Femur (tissue), 1 donor: ENCODE measurements at regions not wholly inside any gene's neighbourhood (a gene's known extent, or its start where the extent isn't known, plus 50 kb on each side); places are given as distances from the start of the nearest gene placed in this dataset.
"Not testable (repeated sequence)": the region's sequence is repeated elsewhere in the genome, so short reads cannot be mapped to it uniquely, and the experiment has no call there.

Source experiments
- DNase-seq: peaks from one replicate; pipeline ENCODE4 v3.0.0-alpha.2; 2017

DNA sequence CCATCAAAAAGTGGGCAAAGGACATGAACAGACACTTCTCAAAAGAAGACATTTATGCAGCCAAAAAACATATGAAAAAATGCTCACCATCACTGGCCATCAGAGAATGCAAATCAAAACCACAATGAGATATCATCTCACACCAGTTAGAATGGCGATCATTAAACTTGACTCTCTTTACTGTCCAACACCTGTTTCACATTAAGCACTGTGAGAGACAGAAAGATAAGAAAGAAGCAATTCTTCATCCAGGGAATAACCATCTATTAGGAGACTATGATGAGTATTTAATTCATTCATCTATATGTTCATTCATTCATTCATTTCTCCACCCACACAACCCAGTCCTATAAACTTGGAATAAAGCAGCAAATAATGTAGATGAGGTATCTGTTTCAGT lies 334.3 kb downstream of the C12orf75 start:
- DNase-seq = not testable (repeated sequence)

DNA sequence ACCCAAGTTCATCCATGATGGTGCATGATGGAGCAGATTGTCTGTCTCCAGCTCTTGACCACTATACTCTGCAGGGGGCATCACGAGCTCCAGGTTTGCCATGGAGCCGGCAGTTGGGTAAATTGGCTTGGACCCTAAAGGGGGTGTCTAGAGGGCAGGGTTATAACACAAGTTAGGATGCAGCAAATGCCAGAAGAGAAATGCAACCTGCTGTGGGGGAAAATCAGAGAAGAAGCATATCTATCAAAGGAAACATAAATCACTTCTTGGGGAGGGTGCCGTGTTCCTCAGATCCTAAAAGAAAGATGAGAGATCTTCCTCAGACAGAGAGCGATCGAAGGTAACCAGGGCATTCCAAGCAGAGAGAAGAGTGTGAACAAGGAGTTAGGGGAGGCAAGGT lies 334.9 kb downstream of the C12orf75 start:
- DNase-seq = no peak

DNA sequence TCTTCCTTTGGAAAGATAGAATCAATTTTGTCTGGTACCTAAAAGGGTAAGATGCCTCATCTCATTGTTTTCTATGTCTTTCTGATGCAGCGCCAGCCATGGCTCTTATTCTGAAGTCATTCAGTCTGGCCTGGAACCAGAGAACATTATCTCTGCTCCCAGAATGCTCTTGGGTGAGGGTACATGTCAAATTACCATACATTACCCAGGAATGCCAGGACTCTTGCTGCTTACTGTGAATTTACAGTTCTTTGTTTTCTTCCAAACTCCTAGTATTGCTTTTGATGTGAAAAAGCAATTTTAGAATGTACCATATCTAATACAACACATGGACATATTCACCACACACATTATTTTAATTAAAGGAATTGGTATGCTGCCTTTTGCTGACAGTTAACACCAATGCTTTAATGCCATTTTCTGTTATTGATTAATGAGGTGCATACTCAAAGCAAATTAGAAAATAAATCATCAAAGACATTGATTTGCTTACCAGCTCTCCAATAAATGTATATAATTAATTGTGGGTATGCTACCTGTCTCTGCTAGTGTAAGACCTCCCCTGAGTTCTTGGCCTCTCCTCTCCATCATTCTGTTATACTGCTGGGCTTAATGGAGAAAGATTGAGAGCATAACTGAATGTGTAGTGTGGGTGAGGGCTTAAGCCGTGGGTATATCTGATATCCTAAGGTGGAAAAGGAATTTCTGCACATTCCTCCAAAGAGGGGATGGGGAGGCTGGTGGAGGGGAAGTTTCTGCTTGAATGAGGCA lies 337.7 kb downstream of the C12orf75 start:
- DNase-seq = no peak

DNA sequence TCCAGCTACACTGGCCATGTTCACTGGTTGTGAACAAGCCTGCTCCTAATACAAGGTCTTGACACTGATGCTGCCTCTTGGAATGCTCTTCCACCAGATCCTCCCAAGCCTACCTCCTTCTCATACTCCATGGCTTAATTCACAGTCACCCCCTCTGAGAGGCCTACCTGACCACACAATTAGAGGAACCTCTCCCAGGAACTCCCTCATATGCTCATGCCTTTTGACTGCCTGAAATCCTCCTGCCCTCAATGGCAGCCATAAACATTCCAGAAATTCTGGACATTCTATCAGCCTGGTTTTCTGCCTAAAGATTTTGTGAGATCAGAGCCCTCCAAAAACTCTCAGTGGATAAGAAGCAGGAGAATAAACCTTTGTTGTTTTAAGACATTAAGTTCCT lies 340.2 kb downstream of the C12orf75 start:
- no peak for DNase-seq

DNA sequence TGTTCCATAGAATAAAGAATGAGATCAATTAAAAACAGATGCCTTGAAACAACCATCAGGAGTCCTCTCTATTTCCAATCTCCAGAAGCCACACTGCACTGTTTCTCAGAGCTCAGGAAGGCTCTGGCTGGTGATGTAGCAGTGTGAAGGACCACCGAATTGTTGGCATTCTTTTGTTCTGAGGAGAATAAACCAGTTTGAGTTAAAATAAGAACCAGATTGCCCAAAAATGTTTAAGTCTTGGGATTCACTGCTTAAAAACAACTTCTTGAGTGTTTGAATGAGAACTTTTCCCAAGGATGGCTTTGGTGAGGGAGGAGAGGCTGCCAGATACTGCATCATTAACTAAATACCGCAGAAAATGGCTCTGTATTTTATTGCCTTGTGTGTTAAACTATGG lies 341.2 kb downstream of the C12orf75 start:
- DNase-seq = no peak

DNA sequence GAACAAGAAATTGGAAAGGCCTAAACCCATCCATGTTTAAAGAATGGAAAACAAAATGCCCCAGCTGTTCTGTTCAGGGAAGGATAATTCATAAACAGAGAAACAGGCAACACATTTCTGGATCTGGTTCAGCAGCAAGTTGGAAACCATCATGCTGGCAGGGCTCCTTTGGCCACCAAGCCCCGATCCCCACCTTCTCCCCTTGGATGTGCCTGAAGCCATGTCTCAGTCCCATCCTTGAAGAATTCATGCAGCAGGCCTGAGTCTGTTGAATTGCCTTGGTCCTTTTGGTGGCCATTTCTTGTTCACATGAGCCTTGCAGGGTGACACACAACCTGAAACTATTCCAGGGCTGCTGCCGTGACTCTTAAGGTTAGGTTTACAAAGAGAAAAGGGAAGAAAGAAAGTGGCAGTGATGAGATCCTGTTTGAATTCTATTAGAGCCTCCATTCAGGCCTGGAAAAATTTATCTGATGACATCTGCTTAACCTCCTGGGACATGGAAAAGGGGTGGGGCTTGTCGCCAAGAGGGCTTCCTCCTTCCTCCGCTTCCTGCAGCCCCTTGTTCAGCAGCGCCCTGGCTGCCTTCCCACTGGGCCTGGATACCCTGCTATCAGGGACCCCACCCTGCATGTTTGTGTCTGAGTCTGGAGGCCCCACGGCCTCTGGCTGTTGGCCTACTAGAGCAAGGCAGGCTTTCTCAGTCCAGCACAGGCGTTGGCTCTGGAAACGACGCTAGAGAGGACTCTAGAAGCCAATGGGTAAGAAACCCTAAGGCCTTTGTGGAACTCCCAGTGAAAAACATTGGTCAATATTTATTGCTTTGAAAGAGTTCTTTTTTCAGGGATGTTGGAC lies 341.9 kb downstream of the C12orf75 start:
- peak; percentile 81 for DNase-seq

DNA sequence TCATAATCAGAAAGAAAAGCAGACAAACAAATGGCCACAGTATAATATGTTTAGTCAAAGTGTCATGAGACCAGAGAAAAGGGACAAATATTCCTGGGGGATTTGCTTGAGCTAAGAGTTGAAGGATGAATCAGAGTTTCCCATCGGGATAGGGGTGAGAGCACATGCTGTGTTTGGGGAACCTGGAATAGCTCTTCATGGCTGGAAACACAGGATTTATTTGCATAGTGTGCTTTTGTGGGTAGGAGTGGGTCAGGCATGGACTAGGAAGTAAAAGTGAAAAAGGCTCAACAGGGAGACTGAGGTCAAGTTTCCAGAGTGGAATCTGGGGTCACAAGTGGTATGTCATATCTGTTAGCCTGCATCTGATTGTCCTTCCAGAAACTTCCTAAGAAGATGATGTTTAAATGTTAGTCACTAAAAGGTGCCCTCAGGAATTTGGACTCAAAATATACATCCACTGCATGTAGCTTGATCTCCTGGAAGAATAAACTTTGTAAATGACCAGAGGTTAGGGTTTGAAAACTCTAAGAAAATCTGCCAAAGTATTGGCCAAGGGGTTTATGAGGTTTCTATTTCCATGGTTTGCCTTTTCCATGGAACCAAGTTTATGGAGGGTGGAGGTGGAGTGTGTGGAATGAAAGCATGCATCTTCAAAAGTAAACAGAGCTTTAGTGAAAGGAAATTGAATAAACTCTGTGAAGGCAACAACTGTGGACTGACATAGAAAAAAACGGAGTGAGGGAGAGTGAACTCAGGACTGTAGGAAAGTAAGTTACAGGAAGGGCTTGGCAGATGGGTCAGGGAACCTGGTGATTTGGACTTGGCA lies 344.6 kb downstream of the C12orf75 start:
- no peak for DNase-seq

DNA sequence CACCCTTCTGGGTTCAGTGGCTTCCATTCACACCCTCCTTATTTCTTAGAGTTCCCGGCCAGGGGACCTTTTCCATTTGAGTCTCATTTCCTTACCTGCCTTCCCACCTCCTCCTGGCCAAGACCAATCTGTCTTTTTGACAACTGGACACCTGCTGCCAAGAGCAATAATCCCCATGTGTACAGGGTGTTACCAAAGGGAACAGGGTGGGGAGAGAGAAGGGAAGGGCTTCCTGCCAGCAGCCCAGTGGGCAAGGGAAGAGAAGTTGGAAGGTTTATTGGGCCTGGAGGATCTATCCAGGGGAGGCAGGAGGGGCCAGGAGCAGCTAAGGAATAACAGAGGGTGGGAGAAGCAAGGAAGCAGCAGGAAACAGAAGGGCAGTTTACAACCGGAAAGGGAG lies 346.2 kb downstream of the C12orf75 start:
- no peak for DNase-seq

DNA sequence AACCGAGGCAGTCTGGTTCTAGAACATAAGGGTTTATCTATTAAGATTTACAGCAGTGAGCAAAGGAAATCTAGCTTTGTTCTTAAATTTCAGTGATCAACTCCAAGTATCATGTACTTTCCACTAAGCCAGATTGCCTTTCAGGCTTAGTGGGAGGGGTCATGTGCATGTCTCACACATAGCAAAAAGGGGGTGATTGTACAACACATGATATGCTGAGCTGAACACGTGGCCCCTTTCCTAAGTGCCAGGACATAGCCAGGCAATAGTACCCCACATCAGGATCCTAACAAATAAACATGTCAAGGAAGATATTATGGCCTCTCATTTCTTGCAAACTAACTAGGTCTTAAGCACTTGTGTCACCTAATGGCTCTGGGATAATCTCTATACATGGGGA lies 347.2 kb downstream of the C12orf75 start:
- no peak for DNase-seq

DNA sequence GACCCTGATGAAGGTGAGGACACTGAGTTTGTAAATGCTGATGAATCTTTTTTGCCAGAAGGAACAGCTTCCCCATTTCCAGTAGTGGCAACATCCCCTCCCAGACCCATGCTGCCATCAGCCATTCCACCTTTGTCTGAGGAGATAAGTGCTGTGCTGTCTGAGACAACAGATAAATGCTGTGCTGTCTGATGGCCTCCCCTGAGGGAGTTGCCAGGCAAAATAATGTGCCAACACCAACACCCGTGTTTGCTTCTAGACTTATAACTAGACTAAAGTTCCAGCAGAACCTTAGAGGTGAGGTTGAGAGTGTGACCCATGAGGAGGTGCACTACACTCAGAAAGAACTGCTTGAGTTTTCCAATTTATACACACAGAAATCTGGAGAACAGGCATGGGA lies 349.5 kb downstream of the C12orf75 start:
- DNase-seq = no peak

DNA sequence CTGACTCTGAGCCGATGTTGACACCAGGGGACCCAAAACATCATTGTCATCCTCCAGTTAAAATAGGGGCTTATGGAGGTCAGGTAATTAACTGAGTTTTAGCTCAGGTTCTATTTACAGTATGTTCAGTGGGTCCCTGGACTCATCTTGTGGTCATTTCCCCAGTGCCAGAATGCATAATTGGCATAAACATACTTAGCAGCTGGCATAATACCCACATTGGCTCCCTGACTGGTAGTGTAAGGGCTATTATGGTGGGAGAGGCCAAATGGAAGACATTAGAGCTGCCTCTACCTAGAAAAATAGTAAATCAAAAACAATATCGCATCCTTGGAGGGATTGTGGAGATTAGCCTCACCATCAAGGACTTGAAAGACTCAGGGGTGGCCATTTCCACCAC lies 350.9 kb downstream of the C12orf75 start:
- no peak for DNase-seq

DNA sequence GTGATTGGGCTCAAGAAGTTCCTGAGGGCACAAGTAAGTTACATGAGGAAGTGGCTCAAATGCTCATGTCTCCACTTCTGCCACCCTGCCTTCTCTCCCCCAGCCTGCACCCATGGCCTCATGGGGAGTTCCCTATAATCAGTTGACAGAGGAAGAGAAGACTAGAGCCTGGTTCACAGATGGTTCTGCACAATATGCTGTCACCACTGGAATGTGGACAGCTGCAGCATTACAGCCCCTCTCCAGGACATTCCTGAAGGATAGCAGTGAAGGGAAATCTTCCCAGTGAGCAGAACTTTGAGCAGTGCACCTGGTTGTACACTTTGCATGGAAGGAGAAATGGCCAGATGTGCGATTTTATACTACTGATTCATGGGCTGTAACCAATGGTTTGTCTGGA lies 352.3 kb downstream of the C12orf75 start:
- not testable (repeated sequence) for DNase-seq

DNA sequence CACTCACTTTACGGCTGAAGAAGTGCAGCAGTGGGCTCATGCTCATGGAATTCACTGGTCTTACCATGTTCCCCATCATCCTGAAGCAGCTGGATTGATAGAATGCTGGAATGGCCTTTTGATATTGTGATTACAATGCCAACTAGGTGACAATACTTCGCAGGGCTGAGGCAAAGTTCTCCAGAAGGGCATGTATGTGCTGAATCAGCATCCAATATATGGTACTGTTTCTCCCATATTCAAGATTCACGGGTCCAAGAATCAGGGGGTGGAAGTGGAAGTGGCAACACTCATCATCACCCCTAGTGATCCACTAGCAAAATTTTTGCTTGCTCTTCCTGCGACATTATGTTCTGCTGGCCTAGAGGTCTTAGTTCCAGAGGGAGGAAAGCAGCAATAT lies 353.3 kb downstream of the C12orf75 start:
- DNase-seq = not testable (repeated sequence)

DNA sequence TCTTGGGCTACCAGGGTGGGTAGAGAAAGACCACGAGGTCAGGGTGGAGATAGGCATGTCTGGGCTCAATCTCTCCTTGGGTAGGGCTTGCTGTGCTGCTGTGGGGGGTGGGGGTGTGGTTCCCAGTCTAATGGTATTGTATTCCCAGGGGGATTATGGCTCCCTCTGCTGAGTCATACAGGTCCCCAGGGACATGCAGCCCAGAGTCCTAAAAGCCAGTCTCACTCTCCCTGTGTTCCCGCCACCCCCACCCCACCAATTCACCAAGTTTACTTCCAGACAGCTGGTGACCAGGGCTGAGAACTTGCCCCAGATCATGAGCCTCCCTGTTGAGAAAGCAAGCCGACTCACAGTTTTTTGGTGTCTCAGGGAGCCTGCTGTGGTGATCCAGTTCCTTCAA lies 367.6 kb downstream of the C12orf75 start:
- DNase-seq = no peak

DNA sequence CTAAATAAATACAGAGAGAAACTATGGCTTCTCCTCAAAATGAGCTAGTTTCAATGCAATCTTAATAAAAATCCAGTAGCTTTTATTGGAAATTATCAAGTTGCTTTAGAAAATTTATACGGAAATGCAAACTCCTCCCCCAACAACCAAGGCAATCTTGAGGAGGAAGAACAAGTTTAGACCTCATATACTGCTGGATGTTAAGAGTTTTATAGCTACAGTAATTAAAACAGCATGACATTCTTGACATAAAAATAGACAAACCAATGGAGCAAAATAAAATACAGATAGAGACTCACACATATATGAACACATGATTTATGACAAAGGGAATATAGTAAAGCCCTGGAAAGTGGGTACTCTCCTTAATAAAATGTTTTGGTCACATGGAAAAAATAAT lies 368.7 kb downstream of the C12orf75 start:
- no peak for DNase-seq

DNA sequence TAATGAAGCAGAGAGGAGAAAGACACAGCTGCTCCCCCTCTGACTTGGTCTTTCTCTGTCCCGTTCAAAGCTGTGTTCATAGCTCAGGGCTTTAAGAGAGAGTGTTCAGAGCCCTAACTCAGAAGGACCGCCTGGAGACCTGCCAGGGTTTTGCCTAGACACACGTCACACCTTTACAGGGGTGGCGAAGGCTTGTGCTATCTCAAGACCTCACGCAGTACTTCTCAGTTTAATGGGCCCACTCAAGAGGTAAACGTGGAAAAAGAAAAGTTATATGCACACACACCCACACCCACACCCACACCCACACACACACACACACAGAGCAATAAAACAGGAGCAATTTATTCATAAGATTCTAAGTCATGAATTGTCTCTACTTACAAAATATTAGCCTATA lies 374.3 kb downstream of the C12orf75 start:
- no peak for DNase-seq

DNA sequence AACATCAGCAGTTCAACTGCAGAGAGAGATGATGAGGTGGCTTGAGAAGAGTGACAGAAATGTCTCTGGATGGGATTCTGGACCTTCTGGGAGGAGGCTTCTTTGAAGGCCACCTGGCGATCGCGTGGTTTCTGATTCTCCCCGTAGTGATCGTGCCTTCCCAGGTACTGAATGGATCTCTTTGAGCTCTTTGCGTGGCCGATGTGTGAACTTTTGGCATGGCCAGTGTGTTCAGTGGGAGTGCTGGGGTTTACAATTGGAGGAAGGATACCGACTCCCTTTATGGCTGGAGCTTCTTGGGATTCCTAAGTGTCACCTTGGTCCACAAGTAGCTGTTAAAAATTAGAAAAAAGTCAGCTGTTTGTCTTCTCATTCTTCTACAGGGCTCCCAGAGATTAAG lies 374.7 kb downstream of the C12orf75 start:
- DNase-seq = no peak

DNA sequence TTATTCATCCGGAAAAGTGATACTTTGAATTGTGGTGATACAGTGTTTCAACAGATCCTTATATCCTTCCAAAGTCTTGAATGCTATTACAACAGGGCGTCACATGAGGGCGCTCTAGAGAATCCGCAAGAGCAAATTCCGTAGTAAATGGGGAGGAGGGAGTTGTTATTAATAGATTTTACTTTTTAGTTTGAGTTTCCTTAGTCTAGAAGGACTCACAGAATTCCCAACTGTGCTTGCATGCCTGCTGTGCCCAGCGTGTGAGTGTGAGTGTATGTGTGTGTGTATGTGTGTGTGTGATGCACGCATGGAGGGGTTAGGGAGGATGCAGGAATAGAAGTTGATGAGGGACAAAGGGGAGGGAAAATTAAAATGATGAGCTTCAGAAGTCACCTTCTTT lies 375.3 kb downstream of the C12orf75 start:
- peak; percentile 63 for DNase-seq

DNA sequence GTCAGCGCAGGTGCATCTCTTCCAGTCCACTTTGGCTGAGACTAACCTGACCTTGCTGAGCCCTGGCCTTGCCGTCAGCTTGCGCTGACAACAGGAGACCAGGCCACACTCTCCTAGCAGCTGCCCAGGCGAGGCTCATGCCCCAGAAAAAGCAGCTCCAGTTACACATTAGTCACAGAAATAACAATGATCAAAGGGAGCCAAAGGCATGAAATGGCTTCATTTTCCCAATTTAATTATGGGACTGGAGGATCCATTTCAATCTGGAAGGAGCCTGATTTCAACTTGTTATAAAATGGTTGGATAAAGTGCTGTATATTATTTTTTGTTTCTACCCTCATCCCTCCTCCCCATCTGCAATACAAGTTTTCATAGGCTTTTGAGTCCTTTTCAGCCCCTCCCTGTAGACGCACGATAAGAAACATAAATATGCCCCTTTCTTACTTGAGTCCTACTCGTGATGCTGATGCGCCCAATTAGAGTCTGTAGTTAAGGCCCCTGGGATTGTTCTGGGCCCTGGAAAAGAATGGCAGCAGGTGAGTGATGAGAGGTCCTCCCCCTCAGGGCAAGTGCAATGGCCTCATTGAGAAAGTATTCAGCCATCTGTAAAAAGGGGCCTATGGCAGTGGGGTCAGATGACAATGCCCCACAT lies 376.0 kb downstream of the C12orf75 start:
- DNase-seq = peak; percentile 48

DNA sequence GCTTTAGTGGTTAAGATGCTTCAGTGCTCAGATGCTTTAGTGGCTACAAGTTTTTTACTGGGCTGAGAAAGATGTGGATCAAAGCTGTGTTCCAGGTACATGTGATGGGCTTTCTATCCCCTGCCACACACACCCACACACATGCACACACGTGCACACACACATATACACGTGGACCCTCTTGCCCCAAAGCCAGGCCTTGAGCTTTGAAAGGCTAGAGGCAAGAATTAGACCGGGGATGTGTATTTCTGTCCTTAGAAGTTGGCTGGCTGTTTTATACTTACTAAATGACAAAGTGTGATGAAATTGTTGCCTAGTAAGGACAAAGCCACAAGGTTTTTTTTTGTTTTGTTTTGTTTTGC lies 376.5 kb downstream of the C12orf75 start:
- DNase-seq = no peak

DNA sequence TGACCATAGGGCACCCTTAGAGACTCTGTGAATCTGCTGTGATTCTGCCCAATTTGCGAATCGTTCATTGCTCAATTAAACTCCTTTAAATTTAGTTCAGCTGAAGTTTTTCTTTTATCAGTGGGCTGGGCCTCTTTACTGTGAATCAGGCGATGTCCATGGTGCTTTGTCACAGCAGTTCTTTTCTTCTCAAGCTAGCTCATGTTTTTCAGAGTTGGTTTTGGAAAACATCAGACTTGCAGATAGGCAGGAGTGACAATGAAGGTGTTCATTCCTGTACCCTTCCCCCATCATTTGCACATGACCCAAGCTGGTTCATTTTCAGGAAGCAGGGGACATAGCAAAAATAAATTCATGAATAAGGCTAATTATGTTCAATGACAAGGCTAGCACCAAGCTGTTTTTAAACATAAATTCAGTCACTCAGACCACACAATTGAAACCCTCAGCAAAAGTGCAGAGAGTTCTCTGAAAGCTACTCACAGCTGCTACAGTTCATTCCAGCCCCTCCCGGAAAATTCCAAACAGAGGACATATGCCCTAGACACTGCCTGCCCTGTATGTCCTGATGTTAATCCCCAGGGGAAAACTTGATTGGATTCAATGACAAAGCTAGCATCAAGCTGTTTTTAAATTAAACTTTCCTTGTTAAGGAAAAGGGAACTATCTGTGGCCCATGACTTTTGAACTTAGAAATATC lies 383.3 kb downstream of the C12orf75 start:
- DNase-seq = no peak

DNA sequence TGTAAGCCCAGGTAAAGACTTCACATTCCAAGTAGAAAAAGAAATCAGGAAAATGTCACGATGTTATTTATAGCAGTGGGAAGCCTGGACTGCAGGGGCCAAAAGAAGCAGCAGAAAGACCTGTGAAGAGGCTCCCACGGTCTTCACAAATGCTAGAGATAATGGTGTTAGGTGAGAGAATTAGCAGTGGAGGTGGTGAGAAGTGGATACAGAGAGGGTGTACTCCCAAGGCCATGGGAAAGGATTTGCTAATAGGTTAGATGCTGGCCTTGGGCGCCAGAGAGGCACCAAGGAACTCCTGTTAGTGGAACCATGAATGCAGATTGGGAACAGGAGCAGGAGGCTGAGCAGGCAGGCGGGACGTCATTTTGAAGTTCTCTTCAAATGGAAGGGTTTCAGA lies 386.1 kb downstream of the C12orf75 start:
- no peak for DNase-seq
